ENCODE measurements at regions not wholly inside any gene's neighbourhood (a gene's known extent, or its start where the extent isn't known, plus 50 kb on each side); places are given as distances from the start of the nearest gene placed in this dataset.

GRCh38 chr1:182147951-182148350, 86.4 kb upstream of the ZNF648 start:
- DNase-seq: no peak

DNA sequence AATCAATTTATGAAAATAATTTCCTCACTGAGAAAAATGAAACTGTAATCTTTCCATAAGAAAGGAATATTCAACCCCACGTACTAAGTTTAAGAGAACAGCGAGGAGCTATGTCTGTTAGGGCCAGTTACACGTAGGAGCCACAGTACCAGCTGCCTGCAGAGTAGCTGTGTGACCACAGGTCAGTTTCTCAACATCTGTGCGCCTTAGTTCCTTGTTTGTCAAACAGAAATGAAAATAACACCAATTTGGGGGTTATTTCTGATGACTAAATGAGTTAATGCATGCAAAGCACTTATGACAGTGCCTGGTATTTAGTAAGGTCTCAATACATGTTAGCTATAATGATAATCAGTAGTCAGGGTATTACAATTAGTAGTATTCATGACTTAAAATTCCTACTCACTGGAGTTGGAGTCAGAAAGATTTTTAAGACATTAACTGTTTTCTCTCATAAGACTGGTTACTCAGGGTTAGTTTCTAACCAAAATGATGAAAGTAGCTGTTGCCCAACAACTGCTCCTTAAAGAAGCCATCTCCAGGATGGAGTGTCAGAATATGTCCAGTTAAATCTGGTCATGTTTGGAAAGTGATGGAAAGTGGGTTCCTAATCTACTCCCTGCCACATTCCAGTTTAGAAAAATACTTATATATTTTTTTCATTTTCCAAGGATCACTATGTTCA, 85.8 kb upstream of the ZNF648 start:
- DNase-seq: peak; percentile 58

DNA sequence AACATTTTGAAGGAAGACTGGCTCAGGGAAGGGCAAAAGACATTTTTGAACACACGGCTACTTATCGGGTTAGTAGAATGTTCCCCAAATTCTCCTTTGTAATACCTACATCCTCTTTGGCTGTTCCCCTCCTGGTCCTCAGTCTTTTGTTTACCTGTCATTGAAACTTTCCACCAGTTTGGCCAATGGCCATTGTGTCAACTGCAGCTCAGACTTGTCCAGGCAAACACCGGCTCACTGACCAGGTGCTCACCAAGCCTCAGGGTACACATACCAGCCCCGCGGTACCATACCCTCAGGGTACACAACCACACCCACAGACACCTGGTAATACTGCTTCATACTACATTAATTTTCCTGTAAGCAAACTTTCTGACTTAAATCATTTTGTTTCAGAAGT, 84.8 kb upstream of the ZNF648 start:
- peak; percentile 79 for DNase-seq

DNA sequence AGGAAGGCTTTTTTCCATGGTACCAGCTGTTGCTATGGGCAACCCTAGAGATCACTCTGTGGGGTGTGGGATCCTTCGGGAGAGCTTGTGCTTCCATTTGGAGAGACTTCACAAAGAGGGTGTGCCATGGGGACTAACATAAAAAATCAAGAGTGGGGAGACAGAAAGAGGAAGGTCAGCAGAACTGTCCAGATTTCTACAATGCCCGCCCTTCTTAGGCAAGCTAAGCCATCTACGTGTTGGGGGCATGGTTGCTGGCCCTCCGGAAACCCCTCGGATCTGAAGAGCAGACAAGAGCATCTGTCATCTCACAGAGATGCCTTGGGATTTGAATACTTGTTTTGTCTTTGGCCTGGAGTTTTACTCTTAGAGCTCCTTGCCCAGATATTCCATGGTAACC, 83.9 kb upstream of the ZNF648 start:
- no peak for DNase-seq

GRCh38 chr1:182144646-182145030, 83.1 kb upstream of the ZNF648 start:
- no peak for DNase-seq

- peak; percentile 77 for DNase-seq
These were observed 82.5 kb upstream of the ZNF648 start for GRCh38 chr1:182143825-182144645.

DNA sequence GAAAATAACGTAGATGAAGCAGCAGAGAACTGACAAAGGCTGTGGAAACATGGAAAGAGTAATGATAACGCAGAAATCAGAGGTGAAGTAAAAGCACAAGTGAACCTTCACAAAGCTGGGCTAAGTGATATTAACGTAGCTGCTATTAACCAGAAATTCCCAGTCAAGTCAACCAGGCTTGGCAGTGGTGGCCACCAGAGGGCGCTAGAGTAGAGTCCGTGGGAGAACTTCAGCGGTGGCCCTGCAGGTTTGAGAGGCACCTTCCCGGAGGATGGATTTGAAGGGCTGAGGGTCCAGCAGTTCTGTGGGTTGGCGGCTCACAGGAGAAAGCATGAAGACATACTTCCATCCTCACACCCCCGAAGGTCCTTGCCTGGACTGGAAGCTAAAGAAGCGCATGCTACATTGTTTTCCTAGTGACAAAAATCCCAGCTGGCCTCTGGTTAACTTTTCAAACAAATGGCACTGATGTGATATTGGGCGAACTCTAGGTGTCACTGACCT, 81.7 kb upstream of the ZNF648 start:
- DNase-seq: peak; percentile 91

- no peak for DNase-seq
These were observed 81.1 kb upstream of the ZNF648 start for GRCh38 chr1:182142621-182143020.

- no peak for DNase-seq
These were observed 79.5 kb upstream of the ZNF648 start for GRCh38 chr1:182141040-182141439.

DNA sequence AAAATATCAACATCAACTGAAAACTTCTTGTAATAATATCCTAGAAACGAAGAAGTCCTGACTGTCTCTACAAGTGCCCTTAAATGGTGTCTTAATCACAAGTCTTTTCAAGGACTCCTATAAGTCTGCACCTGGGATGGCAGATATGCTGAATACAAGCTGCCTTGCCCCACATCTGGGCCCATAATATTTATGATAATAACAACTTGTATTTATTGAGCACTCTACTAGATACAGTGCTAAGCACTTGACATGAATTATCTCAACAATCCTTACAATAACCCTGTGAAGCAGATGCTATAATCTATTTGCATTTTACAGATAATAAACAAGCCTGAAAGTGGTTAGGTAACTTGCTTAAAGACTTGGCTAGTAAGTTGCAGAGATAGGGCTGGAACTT, 78.0 kb upstream of the ZNF648 start:
- no peak for DNase-seq

DNA sequence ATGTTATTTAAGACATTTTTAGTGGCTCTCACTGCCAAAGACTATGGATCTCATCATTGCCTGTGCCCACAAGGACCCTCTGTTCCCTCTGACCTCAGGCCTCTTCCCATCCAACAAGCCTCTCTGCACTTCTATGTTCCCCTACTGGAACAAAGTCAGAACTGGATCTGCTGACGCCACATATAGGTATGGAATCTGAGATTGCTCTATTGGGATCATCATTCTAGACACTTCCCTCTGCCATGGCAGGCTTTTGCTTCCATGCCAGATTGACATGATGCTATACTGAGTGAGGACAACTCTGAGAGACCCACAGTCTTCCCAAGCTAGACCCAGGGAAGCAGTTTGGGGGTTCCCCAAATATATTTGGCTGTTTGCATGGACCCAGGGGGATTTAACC, 76.0 kb upstream of the ZNF648 start:
- no peak for DNase-seq

- DNase-seq: no peak
These were observed 74.4 kb upstream of the ZNF648 start for GRCh38 chr1:182135946-182136345.

DNA sequence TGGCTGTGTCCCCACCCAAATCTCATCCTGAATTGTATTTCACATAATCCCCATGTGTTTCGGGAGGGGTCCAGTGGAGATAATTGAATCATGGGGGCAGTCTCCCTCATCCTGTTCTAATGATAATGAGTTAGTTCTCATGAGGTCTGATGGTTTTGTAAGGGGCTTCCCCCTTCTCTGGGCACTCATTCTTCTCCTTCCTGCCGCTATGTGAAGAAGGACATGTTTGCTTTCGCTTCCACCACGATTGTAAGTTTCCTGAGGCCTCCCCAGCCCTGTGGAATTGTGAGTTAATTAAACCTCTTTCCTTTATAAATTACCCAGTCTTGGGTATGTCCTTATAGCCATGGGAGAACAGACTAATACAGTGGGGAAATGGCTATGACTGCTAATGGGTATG, 72.7 kb upstream of the ZNF648 start:
- DNase-seq: no peak

GRCh38 chr1:182133181-182133580, 71.7 kb upstream of the ZNF648 start:
- DNase-seq: no peak

DNA sequence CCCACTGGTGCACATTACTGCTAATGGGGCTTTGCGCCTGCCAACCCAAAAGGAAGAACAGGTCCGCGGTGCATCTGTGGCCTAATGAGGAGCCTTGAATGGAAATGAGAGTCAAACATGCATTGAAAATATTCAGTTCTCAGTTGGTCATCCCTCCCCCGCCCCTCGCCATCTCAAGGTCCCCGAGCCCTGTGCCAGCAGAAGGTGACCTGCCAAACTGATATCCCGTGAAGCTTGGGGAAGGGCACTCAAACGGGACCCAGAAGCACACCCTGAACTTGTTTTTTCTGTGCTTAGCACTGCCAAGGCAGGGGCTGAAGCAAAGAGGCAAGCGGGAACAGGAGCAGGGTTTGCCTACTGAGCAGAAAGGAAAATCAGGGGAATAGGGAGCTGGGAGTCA, 67.9 kb upstream of the ZNF648 start:
- DNase-seq: no peak

GRCh38 chr1:182128502-182128901, 67.0 kb upstream of the ZNF648 start:
- DNase-seq: no peak

DNA sequence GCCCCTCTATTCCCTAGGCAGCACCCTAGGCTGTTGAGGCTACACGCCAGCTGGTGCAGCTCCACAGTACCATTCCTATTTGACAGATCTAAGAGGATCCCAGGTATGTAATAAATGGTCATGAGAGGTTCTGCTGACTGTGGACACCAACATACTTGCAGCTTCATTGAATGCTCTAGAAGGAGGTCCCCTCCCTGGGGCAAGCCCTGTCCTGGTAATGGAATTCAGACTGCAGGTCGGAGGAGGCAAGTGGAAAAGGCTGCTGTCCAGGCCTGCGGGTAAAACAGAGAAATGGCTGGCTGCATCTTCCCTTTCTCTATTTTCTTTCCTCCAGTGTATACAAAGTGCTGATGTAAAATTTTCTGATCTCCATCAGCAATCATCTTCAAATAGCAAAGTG, 66.1 kb upstream of the ZNF648 start:
- no peak for DNase-seq

- DNase-seq: no peak
These were observed 64.8 kb upstream of the ZNF648 start for GRCh38 chr1:182126272-182126800.

- DNase-seq: no peak
These were observed 61.4 kb upstream of the ZNF648 start for GRCh38 chr1:182122913-182123260.

DNA sequence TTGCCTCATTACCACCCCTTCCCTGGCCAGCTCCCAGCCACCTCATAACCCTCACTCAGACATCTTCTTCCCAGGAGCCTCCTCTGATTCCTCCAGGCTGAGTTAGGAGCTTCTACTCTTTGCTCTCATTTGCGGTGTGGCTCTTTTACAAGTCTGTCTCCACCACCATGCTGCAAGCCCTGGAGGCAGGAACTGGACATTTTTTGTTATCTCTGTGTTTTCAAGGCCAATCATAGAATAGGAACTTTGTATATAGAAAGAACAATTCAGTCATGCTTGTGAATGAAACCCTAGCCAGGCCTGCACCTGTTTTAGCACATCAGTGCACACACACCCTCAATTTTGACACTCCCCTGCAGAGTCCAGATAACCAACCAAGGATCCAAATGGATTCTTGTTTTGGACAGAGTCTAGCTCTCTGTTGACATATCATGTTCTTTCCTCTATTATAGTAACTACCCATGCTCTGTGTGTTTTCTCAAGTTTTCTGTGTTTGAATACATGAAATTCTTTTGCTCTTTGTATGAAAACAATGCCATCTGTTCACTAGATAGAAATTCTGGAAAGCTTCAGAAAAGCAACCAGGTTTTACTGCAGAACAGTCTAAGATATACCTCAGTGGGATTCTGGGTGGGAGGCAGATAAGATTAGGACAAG, 60.9 kb upstream of the ZNF648 start:
- DNase-seq: no peak

DNA sequence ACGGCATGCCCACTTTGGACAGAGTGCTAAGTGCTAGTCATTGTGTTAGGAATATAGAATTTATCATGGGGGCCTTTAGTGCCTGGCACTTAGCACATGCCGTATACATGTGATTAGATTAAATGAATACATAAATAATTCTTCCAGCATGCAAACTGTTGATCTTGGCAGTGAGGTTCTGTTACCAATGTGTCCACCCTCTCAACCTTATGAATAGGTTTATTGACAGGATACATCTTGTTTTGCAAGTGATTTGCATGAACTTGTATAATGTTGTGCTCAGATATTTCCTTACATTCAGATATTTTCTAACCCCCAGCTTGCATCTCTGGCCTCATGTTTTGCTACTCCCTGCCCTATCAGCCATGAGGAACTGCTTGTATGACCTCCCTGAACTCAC, 60.3 kb upstream of the ZNF648 start:
- DNase-seq: no peak

DNA sequence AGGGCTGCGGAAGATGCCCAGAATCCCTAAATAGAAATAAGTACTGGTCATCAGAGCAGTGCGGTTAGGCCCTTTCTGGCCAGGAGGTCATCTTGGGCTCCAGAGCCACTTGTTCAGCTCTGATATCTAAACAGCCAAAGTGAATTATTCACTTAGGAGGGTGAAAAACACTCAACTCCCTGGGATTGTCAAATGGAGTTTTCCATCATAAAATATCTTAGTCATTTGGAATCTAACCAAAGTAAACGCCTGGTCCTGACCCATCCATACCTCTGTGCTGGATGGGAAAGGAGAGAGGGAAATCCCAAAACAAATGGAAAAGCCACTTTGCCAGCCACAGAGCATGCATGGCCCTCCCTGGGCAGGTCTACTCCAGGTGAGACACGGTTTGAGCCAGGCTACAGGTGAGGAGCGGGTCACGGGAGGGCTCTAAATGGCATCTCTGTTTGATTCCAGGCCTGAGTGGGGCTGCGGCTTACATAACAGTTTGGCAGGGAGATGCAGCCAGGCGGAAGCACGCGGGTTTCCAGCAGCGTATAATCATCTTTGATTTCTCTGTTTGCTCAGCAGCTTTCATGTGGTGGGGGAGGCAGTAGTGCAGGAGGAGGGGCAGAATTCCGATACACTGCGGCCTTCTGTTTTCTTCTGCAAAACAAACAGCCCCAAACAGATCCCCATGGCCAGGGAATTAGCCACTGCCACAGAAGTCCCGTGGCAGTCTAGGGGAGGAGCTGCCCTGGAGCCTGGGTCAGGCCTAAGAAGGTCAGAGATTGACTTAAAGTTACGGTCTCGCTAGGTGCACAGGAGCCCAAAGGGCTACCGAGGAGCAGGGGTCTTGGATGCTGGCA, 59.1 kb upstream of the ZNF648 start:
- DNase-seq: peak; percentile 82

GRCh38 chr1:182119631-182120030, 58.1 kb upstream of the ZNF648 start:
- DNase-seq: no peak

All from NCI-H69 (cell line).